Spleen (tissue), 7 donors: ENCODE measurements at regions not wholly inside any gene's neighbourhood (a gene's known extent, or its start where the extent isn't known, plus 50 kb on each side); places are given as distances from the start of the nearest gene placed in this dataset.

Source experiments
- CTCF ChIP-seq, 11 experiments: fragments of 200-600 bp in 7 of 11; fragments of 450-650 bp in 4 of 11; sonication (generic) in 4 of 11; IDR thresholded peaks in 8 of 11; conservative IDR thresholded peaks in 3 of 11; 1 replicate in 7 of 11; 2 replicates in 4 of 11; pipeline versions ENCODE4 v1.4.0 to v1.8.0; 2016 to 2021; ENCODE audit warnings: antibody characterized with exemption in 11 of 11, inconsistent platforms in 4 of 11, mild to moderate bottlenecking in 1 of 11
- POLR2A ChIP-seq, 3 donors: fragments of 450-650 bp; IDR thresholded peaks; one replicate each; pipeline ENCODE4 v1.5.1; 2017; ENCODE audit warnings: antibody characterized with exemption in 3 of 3, mild to moderate bottlenecking in 1 of 3
- POLR2AphosphoS5 ChIP-seq, 3 donors: sonication (generic); formaldehyde crosslinking; IDR thresholded peaks; one replicate each; pipeline ENCODE4 v1.5.1; 2017; ENCODE audit warnings: antibody characterized with exemption in 3 of 3
- donor health status: DM: no; HTN: no; CAD: no; lungs with moderate emphysema.
- donor health status: DM: no; HTN: no; CAD: no.
- donor health status: DM: no; HTN: no; CAD: no.

DNA sequence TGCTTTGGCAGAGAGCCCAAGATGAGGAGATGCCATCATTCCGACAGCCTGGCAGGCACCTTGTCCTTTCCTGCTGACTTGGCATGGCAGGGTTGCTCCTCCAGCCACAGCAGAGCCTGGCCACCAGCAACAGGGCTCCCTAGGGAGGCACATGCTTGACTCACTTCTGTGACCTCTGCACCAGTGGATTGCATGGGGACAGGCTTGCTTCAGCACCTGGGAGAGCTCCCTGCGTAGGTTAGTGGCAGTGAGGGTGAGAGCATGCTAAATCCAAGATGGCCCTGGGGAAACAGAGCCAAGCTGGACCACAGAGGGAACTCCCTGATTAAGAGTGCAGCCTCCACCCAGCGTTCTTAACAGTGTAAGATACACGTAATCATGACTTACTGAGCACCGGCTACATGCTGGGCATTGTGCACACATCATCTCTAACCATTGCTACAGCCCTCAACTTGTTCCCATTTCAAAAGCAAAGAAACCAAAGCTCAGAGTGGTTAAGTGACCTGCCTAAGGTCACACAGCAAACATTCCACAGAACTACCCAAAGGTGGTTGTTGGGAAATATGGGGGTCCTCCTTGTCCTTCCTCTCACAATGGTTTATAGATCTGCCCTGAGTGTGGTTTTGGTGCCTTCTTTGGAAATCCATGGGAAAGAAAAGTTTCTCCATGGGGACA lies 116.6 kb upstream of the UQCRFS1 start:
- no peak for TF ChIP-seq CTCF (IDR thresholded peaks at IDR 0.05 in 8 of 11, conservative IDR thresholded peaks at IDR 0.05 in 3 of 11)
- no peak for TF ChIP-seq POLR2A (IDR thresholded peaks at IDR 0.05)
- TF ChIP-seq POLR2AphosphoS5 (IDR thresholded peaks at IDR 0.05): no peak
